ENCODE measurements at regions not wholly inside any gene's neighbourhood (a gene's known extent, or its start where the extent isn't known, plus 50 kb on each side); places are given as distances from the start of the nearest gene placed in this dataset.

DNA sequence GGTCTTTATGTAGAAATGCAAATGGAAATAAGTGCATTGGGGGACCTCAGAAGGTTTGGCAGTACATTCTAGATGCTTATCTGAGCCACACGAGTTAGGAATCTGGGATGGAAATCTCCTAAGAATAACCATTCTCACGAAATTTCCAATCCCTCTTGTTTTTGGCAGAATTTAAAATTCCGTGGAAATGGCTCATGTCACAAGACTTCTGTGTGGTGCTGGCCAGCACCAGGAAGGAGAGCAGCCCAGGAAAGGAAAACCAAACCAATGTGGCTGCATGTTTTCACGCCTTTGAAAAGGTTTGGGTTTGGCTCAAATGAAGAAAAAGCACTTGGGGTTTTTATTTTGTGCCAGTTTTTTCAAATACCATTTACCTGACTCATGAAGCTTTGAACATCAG lies 80.1 kb upstream of the KCNK2 start:
- no peak overlapping the region for H3K4me3 ChIP-seq (replicated peaks; ENCODE audit: insufficient read depth, low read length)
- no peak overlapping the region for H3K27ac ChIP-seq (replicated peaks)
- DNase-seq (ENCODE audit: low read depth in 1 of 2, low spot score in 1 of 2): no peak
- TF ChIP-seq, protein P1, sequence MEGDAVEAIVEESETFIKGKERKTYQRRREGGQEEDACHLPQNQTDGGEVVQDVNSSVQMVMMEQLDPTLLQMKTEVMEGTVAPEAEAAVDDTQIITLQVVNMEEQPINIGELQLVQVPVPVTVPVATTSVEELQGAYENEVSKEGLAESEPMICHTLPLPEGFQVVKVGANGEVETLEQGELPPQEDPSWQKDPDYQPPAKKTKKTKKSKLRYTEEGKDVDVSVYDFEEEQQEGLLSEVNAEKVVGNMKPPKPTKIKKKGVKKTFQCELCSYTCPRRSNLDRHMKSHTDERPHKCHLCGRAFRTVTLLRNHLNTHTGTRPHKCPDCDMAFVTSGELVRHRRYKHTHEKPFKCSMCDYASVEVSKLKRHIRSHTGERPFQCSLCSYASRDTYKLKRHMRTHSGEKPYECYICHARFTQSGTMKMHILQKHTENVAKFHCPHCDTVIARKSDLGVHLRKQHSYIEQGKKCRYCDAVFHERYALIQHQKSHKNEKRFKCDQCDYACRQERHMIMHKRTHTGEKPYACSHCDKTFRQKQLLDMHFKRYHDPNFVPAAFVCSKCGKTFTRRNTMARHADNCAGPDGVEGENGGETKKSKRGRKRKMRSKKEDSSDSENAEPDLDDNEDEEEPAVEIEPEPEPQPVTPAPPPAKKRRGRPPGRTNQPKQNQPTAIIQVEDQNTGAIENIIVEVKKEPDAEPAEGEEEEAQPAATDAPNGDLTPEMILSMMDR (IDR thresholded peaks at IDR 0.05; ENCODE audit: insufficient read depth, low read length): no peak
- TF ChIP-seq SPI1 (IDR thresholded peaks at IDR 0.05; ENCODE audit: borderline replicate concordance, low read depth): no peak
- H3K27me3 ChIP-seq (ENCODE audit: insufficient read depth, poor library complexity, severe bottlenecking): no peaks in the 10 kb centered on the region

GRCh38 chr1:215003686-215004085 lies 78.9 kb upstream of the KCNK2 start:
- H3K27ac ChIP-seq (replicated peaks): no peak overlapping the region
- no peak overlapping the region for H3K4me3 ChIP-seq (replicated peaks; ENCODE audit: insufficient read depth, low read length)
- TF ChIP-seq SPI1 (IDR thresholded peaks at IDR 0.05; ENCODE audit: borderline replicate concordance, low read depth) (no peak), REST (IDR thresholded peaks at IDR 0.05; ENCODE audit: insufficient replicate concordance, low read depth) (no peak)
- no peaks in the 10 kb centered on the region for H3K27me3 ChIP-seq (ENCODE audit: insufficient read depth, poor library complexity, severe bottlenecking)
- no peak for DNase-seq (ENCODE audit: low read depth in 1 of 2, low spot score in 1 of 2)

- no peak overlapping the region for H3K4me3 ChIP-seq (replicated peaks; ENCODE audit: insufficient read depth, low read length)
- no peak overlapping the region for H3K27ac ChIP-seq (replicated peaks)
- no peaks in the 10 kb centered on the region for H3K27me3 ChIP-seq (ENCODE audit: insufficient read depth, poor library complexity, severe bottlenecking)
- TF ChIP-seq, protein P1 (IDR thresholded peaks at IDR 0.05; ENCODE audit: insufficient read depth, low read length): no peak
- TF ChIP-seq SPI1 (IDR thresholded peaks at IDR 0.05; ENCODE audit: borderline replicate concordance, low read depth) (no peak), GABPA (IDR thresholded peaks at IDR 0.05; ENCODE audit: low read depth) (no peak), REST (IDR thresholded peaks at IDR 0.05; ENCODE audit: insufficient replicate concordance, low read depth) (no peak), POLR2AphosphoS5 (IDR thresholded peaks at IDR 0.05; ENCODE audit: low read depth) (no peak)
- no peak for DNase-seq (ENCODE audit: low read depth in 1 of 2, low spot score in 1 of 2)
These were observed 78.3 kb upstream of the KCNK2 start for GRCh38 chr1:215004121-215004827.

DNA sequence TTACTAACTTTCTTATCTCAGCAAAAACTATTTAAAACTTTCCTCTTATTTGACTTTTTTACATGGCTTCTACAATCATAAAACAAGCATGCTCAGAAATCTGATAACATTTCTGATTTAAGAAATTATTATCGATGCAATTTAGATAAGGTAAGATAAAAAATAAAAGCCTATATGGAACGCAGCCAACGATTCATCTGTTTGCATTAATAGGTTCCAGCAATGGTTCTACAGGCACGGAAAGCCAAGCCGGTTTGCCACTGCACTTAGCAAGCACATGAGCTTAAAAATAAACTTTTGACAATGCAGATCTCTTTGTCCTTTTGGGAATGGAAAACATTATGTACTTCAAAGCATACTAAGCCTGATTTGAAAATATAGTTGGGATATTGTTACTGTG lies 77.5 kb upstream of the KCNK2 start:
- TF ChIP-seq REST (IDR thresholded peaks at IDR 0.05; ENCODE audit: insufficient replicate concordance, low read depth) (no peak), SPI1 (IDR thresholded peaks at IDR 0.05; ENCODE audit: borderline replicate concordance, low read depth) (no peak), GABPA (IDR thresholded peaks at IDR 0.05; ENCODE audit: low read depth) (no peak), POLR2AphosphoS5 (IDR thresholded peaks at IDR 0.05; ENCODE audit: low read depth) (no peak)
- TF ChIP-seq, protein P1 (IDR thresholded peaks at IDR 0.05; ENCODE audit: insufficient read depth, low read length): no peak
- H3K27me3 ChIP-seq (ENCODE audit: insufficient read depth, poor library complexity, severe bottlenecking): no peaks in the 10 kb centered on the region
- no peak overlapping the region for H3K27ac ChIP-seq (replicated peaks)
- H3K4me3 ChIP-seq (replicated peaks; ENCODE audit: insufficient read depth, low read length): no peak overlapping the region
- no peak for DNase-seq (ENCODE audit: low read depth in 1 of 2, low spot score in 1 of 2)

Data from HL-60 (cell line).